Mesenchymal stem cell (in vitro differentiated cells and primary cell): ENCODE measurements at regions not wholly inside any gene's neighbourhood (a gene's known extent, or its start where the extent isn't known, plus 50 kb on each side); places are given as distances from the start of the nearest gene placed in this dataset.
"Not testable (repeated sequence)": the region's sequence is repeated elsewhere in the genome, so short reads cannot be mapped to it uniquely, and the experiment has no call there.

Experiments used
- DNase-seq: peaks from one replicate; pipeline ENCODE4 v3.0.0-alpha.2; 2013
- H2AFZ ChIP-seq: one replicate; pipeline ENCODE4 v1.6.1; 2013; ENCODE audit warnings: low read depth, mild to moderate bottlenecking, control low read depth, inconsistent platforms, low read length, moderate library complexity
- H2AK5ac ChIP-seq: 2 replicates; pipeline ENCODE4 v1.6.1; 2013; ENCODE audit warnings: low read length, moderate library complexity, mild to moderate bottlenecking, inconsistent platforms; ENCODE audit not compliant: severe bottlenecking
- H2BK120ac ChIP-seq: one replicate; pipeline ENCODE4 v1.6.1; 2013; ENCODE audit warnings: low read depth, mild to moderate bottlenecking, inconsistent platforms, low read length, moderate library complexity
- H2BK12ac ChIP-seq, 2 experiments: one replicate each; pipeline ENCODE4 v1.6.1; 2013; ENCODE audit warnings: inconsistent platforms in 2 of 2, low read length in 2 of 2, mild to moderate bottlenecking in 2 of 2, moderate library complexity in 2 of 2, control low read depth in 1 of 2
- H2BK15ac ChIP-seq: one replicate; pipeline ENCODE4 v1.6.1; 2013; ENCODE audit warnings: mild to moderate bottlenecking, low read depth, inconsistent platforms; ENCODE audit not compliant: poor library complexity, severe bottlenecking
- H2BK5ac ChIP-seq: 2 replicates; pipeline ENCODE4 v1.6.1; 2013; ENCODE audit warnings: low read depth, mild to moderate bottlenecking, low read length, control low read depth, inconsistent platforms; ENCODE audit not compliant: poor library complexity, severe bottlenecking
- H3K14ac ChIP-seq, 2 experiments: one replicate each; pipeline ENCODE4 v1.6.1; 2013; ENCODE audit warnings: inconsistent platforms in 2 of 2, low read length in 2 of 2, control low read depth in 1 of 2, mild to moderate bottlenecking in 1 of 2, moderate library complexity in 1 of 2
- H3K18ac ChIP-seq, 2 experiments: one replicate each; pipeline ENCODE4 v1.6.1; 2013; ENCODE audit warnings: inconsistent platforms in 2 of 2, low read length in 2 of 2, control low read depth in 1 of 2, low read depth in 1 of 2, mild to moderate bottlenecking in 1 of 2
- H3K23ac ChIP-seq, 2 experiments: one replicate each; pipeline ENCODE4 v1.6.1; 2013; ENCODE audit warnings: inconsistent platforms in 2 of 2, low read length in 2 of 2, mild to moderate bottlenecking in 2 of 2, moderate library complexity in 2 of 2, control low read depth in 1 of 2
- H3K27ac ChIP-seq: 2 replicates; pipeline ENCODE4 v1.5.1; 2013; ENCODE audit warnings: mild to moderate bottlenecking, moderate library complexity, low read length, control low read depth, inconsistent platforms; ENCODE audit not compliant: poor library complexity, severe bottlenecking
- H3K27me3 ChIP-seq, 2 experiments: 2 replicates each; pipeline versions ENCODE4 v1.6.1 to v1.7.0; 2013; ENCODE audit warnings: low read length in 2 of 2, mild to moderate bottlenecking in 2 of 2, moderate library complexity in 2 of 2, control low read depth in 1 of 2, inconsistent platforms in 1 of 2; ENCODE audit not compliant: control insufficient read depth in 1 of 2, insufficient read depth in 1 of 2
- H3K36me3 ChIP-seq, 2 experiments: 2 replicates each; pipeline versions ENCODE4 v1.6.1 to v1.7.0; 2013; ENCODE audit warnings: low read length in 2 of 2, control low read depth in 1 of 2, inconsistent platforms in 1 of 2, low read depth in 1 of 2, mild to moderate bottlenecking in 1 of 2; ENCODE audit not compliant: insufficient read depth in 2 of 2, control insufficient read depth in 1 of 2
- H3K4ac ChIP-seq, 2 experiments: one replicate each; pipeline ENCODE4 v1.6.1; 2013; ENCODE audit warnings: inconsistent platforms in 2 of 2, low read length in 2 of 2, mild to moderate bottlenecking in 2 of 2, moderate library complexity in 2 of 2, control low read depth in 1 of 2, low read depth in 1 of 2
- H3K4me1 ChIP-seq: 2 replicates; pipeline ENCODE4 v1.6.1; 2013; ENCODE audit warnings: low read depth, low read length, control low read depth; ENCODE audit not compliant: control insufficient read depth, insufficient read depth
- H3K4me2 ChIP-seq: 2 replicates; pipeline ENCODE4 v1.6.1; 2013; ENCODE audit warnings: low read length, mild to moderate bottlenecking, inconsistent platforms; ENCODE audit not compliant: poor library complexity, severe bottlenecking
- H3K4me3 ChIP-seq, 2 experiments: 2 replicates each; pipeline versions ENCODE4 v1.5.1 to v1.7.0; 2013; ENCODE audit warnings: low read length in 2 of 2, mild to moderate bottlenecking in 2 of 2, control low read depth in 1 of 2, low read depth in 1 of 2; ENCODE audit not compliant: insufficient read depth in 1 of 2
- H3K79me1 ChIP-seq: replicated peaks from 2 replicates; pipeline ENCODE4 v1.6.1; 2013; ENCODE audit warnings: mild to moderate bottlenecking, control low read depth, low read length, inconsistent platforms; ENCODE audit not compliant: poor library complexity, severe bottlenecking
- H3K9ac ChIP-seq: 2 replicates; pipeline ENCODE4 v1.7.0; 2013; ENCODE audit warnings: mild to moderate bottlenecking, low read length, moderate library complexity
- H3K9me3 ChIP-seq: 2 replicates; pipeline ENCODE4 v1.7.0; 2013; ENCODE audit warnings: mild to moderate bottlenecking, low read length; ENCODE audit not compliant: control insufficient read depth
- H4K8ac ChIP-seq: one replicate; pipeline ENCODE4 v1.6.1; 2013; ENCODE audit warnings: inconsistent platforms, mild to moderate bottlenecking, low read length, moderate library complexity
- H4K91ac ChIP-seq: one replicate; pipeline ENCODE4 v1.6.1; 2013; ENCODE audit warnings: mild to moderate bottlenecking, low read length, inconsistent platforms
- WGBS: methylation state at CpG from one replicate; pipeline ENCODE4 v1.1.7; 2013; ENCODE audit warnings: mixed read lengths; 5-methylcytosine and 5-hydroxymethylcytosine counted together

GRCh38 chr2:183546560-183547350 lies 422.5 kb downstream of the NUP35 start:
- not testable (repeated sequence) for H3K4me2 ChIP-seq, H3K36me3 ChIP-seq, H2BK120ac ChIP-seq, H2BK12ac ChIP-seq, H3K27me3 ChIP-seq, H3K4me1 ChIP-seq, H3K18ac ChIP-seq, H3K4ac ChIP-seq, H3K9me3 ChIP-seq, H2BK5ac ChIP-seq, H3K9ac ChIP-seq, H3K27ac ChIP-seq, H2BK15ac ChIP-seq, H3K14ac ChIP-seq, H3K23ac ChIP-seq, H4K8ac ChIP-seq, DNase-seq, H4K91ac ChIP-seq, H2AK5ac ChIP-seq, H2AFZ ChIP-seq, H3K79me1 ChIP-seq, H3K4me3 ChIP-seq
- WGBS: 95% methylated on average over 18 of the region's 21 CpGs

GRCh38 chr2:183552716-183553115 lies 428.5 kb downstream of the NUP35 start:
- Histone ChIP-seq H3K14ac (no peak overlapping the region), H3K9ac (no peak overlapping the region), H3K4me2 (no peak overlapping the region), H2BK12ac (no peak overlapping the region), H2AK5ac (no peak overlapping the region), H3K4me1 (no peaks in the 10 kb centered on the region), H3K27me3 (no peaks in the 10 kb centered on the region), H2BK15ac (no peak overlapping the region), H2BK5ac (no peak overlapping the region), H3K23ac (no peak overlapping the region), H2BK120ac (no peak overlapping the region), H4K91ac (no peak overlapping the region), H4K8ac (no peak overlapping the region), H3K79me1 (no peaks in the 10 kb centered on the region), H3K4me3 (no peak overlapping the region), H2AFZ (no peak overlapping the region), H3K9me3 (no peaks in the 10 kb centered on the region), H3K18ac (no peak overlapping the region), H3K4ac (no peak overlapping the region), H3K36me3 (no peaks in the 10 kb centered on the region), H3K27ac (no peak overlapping the region)
- no peak for DNase-seq
- no CpG with 5 or more reads among the region's 4 CpGs for WGBS

- Histone ChIP-seq H2AK5ac (no peak overlapping the region), H3K9me3 (no peaks in the 10 kb centered on the region), H2BK5ac (no peak overlapping the region), H3K23ac (no peak overlapping the region), H3K9ac (no peak overlapping the region), H2BK120ac (no peak overlapping the region), H3K27ac (no peak overlapping the region), H3K36me3 (no peaks in the 10 kb centered on the region), H2AFZ (no peak overlapping the region), H3K4me1 (no peaks in the 10 kb centered on the region), H4K91ac (no peak overlapping the region), H3K14ac (no peak overlapping the region), H4K8ac (no peak overlapping the region), H2BK12ac (no peak overlapping the region), H3K18ac (no peak overlapping the region), H3K27me3 (no peaks in the 10 kb centered on the region), H3K4me3 (no peak overlapping the region), H3K4me2 (no peak overlapping the region), H3K4ac (no peak overlapping the region), H3K79me1 (no peaks in the 10 kb centered on the region), H2BK15ac (no peak overlapping the region)
- DNase-seq: peak; percentile 26
Measured at GRCh38 chr2:183564726-183565125, 440.5 kb downstream of the NUP35 start.

GRCh38 chr2:183575481-183575880 lies 451.2 kb downstream of the NUP35 start:
- Histone ChIP-seq H2AK5ac (no peak overlapping the region), H3K4me1 (no peaks in the 10 kb centered on the region), H3K9me3 (peaks cover 21% of the 10 kb centered on the region), H3K27me3 (no peaks in the 10 kb centered on the region), H3K4me2 (no peak overlapping the region), H3K14ac (no peak overlapping the region), H3K4me3 (no peak overlapping the region), H2BK12ac (no peak overlapping the region), H2BK15ac (no peak overlapping the region), H4K91ac (no peak overlapping the region), H3K36me3 (no peaks in the 10 kb centered on the region), H2AFZ (no peak overlapping the region), H3K9ac (no peak overlapping the region), H4K8ac (no peak overlapping the region), H3K18ac (no peak overlapping the region), H3K27ac (no peak overlapping the region), H3K23ac (no peak overlapping the region), H2BK120ac (no peak overlapping the region), H3K79me1 (no peaks in the 10 kb centered on the region), H2BK5ac (no peak overlapping the region), H3K4ac (no peak overlapping the region)
- DNase-seq: no peak
- WGBS: 91% methylated on average over 2 of the region's 2 CpGs
